HG02763 (cell line): ENCODE measurements at regions not wholly inside any gene's neighbourhood (a gene's known extent, or its start where the extent isn't known, plus 50 kb on each side); places are given as distances from the start of the nearest gene placed in this dataset.

Experiments used
- ATAC-seq: cut with Tn5 transposase; IDR thresholded peaks from one replicate; pipeline ENCODE4 v1.9.1; 2021; ENCODE audit warnings: mild to moderate bottlenecking, moderate library complexity; ENCODE audit not compliant: unreplicated experiment

DNA sequence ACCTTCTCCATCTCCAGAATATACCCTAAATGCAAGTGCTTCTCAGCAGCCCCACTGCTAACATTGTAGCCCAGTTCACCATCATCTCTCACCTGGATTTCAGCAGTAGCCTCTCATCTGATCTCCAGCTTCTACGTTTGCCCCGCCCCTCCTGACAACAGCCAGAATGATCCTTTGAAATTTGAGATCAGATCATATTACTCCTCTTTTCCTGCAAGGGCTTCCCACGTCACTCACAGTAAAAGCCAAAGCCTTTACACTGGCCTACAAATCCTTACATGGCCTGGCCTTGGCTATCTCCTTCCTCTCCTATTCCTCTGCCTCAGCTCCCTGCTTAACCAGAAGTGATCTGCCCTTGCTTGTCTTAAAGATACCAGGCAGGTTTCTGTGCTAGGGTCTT is 94.3 kb upstream of the NBEA start:
- ATAC-seq, result no peak

DNA sequence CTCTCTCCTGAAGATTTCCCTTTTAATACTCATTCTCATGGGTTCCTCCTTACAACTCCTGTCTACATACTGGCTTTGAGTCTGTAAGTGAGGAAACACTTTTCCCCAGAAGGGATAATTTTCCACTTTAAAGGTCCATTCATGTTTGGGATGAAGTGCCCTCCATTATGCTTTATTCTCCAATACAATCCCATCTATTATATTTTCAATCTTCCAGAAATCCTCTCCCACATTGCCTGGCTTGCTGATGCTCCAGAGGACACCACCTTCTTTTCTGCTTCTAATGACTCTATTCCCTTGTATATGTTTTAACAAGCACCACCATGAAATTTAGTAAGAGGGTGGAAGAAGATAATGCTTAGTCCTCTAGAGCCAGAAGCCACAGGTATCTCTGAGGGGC is 92.7 kb upstream of the NBEA start:
- no peak for ATAC-seq

DNA sequence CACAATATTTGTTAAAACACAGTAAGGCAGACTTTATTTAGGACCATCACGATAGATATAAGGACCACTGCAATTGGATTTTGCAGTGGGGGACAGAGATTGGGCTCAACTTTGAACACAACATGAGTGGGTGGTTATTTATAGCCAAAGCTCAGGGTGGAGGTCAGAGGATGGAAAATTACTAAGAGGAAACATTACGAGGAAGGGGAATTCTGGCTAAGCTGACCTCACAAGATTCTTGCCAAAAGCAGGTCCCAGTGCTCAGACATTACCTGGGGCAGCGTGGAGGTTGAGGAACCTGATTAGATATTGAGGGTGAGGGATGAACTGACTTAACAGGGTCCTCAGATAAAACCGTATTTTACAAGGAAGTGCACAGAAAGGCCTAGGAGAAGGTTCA is 88.9 kb upstream of the NBEA start:
- no peak for ATAC-seq

- ATAC-seq, result no peak
Measured at GRCh38 chr13:34857558-34858325, 84.3 kb upstream of the NBEA start.

DNA sequence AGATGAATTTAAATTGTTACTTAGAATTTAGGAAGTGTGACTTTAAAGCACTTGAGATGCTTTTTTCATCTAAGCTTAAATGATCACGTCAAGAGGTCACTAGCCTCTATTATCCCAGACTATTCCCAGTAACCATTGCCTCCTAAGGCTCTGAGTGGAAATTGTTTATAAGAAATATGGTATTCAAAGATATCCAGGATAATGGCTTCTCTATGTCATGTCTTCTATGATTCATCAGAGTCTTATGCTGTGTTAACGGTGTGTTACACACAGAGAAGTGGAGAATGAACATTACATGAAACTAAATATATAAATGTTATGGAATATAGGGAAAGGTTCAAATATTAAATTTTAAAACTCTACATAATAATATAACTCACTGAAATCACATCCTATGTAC is 79.8 kb upstream of the NBEA start:
- no peak for ATAC-seq

GRCh38 chr13:34862716-34863115 is 79.4 kb upstream of the NBEA start:
- no peak for ATAC-seq

DNA sequence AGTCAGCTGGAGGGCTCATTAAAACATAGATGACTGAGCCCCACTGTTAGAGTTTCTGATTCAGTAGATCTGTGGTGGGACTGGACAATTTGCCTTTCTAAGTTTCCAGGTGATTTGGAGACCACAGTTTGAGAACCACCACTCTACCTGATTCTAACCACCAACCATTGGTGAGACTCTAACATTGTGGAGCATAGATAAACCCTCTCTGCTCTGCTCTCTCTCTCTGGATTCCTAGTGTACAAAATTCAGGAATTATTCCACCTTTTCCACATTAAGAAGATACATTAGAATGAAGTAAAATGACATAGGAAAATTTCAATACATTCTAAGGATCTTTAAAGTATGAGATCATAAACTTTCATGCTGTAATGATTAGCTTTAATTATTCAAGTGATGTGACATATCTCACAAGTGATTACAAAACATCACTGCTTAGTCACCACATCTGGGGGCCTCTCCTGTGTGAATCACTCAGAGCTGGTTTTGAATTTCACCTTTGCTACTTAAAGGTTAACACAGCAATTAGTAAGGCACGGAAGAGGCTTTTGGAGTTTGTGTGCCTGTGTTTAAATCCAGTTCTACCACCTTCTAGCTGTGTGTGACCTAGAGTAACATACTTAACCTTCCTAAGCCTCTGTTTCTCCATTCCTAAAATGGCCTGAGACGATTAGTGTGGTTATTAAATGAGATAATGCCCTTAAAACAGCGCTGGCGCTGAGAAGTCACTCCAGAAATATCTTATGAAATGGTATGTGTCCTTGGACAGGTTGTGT is 78.5 kb upstream of the NBEA start:
- ATAC-seq, result no peak

- no peak for ATAC-seq
Measured at GRCh38 chr13:34864671-34865070, 77.4 kb upstream of the NBEA start.

DNA sequence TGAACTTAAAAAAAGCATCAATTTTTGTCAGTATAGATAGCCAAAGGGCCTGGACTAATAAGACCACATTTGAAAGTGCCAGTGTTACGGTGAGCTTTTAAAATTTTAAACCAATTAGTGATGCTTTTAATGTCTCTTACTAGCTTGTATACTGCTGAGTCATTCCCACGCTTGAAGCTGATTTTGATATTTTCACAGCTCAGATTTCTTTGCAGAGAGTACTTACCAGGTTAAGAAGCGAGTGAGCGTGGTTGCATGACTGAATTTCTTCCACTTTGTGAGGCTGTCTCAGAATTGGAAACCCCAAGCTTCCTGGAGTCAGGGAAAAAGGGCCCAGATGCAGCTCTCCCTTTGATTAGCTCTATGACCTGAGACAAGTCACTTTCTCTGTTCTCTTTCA is 74.5 kb upstream of the NBEA start:
- no peak for ATAC-seq

DNA sequence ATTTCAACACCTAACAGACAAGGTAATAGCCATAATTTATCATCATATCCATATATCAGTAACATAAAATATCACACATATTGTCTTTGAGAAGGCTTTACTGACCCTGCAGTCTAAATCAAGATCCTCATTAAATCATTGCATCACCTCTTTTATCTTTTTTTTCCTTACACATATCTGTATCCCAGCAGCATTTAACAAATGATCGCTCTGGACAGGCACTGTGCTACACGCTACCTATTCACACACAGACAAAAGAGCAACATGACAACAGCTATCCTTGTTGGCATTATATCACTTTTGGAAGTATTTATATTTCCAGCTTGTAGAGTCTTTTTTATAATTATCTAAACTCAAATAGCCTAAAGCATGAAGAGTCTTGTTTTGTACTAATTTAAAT is 73.3 kb upstream of the NBEA start:
- no peak for ATAC-seq

- no peak for ATAC-seq
Measured at GRCh38 chr13:34869696-34870095, 72.4 kb upstream of the NBEA start.

DNA sequence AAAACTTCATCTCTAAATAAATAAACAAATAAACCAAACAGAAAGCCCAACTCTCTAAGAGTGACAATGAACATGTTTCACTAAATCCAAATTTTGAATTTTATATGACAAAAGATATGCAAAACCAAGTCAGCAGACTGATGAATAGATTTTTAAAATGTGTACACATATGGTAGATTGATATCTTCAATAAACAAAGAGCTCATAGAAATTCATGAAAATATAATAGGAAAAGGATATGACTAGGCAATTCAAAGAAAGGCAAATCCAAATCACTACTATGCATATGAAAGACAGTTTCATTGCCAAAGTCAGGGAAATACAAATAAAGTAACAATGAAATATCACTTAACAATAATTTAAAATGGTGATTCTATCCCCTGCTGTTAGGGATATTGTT is 63.7 kb upstream of the NBEA start:
- no peak for ATAC-seq

DNA sequence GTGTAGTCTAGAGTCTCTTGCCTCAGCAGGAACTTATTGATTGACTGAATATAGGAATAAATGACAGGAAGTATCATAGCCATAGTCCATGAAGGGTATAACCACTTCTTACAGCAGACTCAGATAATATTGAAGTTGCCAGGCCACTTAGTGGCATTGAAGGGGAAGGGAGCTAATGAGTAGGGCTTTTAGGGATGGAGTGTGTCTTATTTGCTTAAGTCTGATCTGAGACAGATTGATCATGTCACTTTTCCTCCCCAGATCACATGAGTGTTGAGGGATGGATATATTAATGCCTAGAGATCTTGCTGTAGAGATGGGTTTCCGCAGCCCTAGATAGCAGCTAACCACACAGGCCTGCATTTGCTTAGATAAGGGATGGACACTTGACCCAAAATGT is 62.2 kb upstream of the NBEA start:
- no peak for ATAC-seq

- no peak for ATAC-seq
Measured at GRCh38 chr13:34881494-34881893, 60.6 kb upstream of the NBEA start.

DNA sequence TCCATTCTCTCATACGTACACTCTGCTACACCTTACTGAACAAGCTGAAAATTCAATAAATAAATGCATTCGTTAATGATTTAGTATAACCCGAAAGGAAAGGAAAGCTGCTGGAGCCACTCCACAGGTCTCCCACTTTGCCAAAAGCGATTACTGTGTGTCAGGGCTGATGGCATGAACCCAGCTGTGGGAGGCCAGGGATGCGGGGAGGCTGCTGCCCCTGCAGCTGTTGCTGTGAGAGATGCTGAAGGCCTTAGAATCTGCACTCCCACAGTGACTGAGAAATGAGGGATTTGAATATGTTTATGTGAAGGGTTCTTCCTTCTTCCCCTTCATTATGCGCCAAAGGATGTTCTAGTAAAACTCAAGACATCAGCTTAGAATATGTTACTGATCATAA is 58.7 kb upstream of the NBEA start:
- ATAC-seq, result no peak

- no peak for ATAC-seq
Measured at GRCh38 chr13:34884366-34884765, 57.7 kb upstream of the NBEA start.

DNA sequence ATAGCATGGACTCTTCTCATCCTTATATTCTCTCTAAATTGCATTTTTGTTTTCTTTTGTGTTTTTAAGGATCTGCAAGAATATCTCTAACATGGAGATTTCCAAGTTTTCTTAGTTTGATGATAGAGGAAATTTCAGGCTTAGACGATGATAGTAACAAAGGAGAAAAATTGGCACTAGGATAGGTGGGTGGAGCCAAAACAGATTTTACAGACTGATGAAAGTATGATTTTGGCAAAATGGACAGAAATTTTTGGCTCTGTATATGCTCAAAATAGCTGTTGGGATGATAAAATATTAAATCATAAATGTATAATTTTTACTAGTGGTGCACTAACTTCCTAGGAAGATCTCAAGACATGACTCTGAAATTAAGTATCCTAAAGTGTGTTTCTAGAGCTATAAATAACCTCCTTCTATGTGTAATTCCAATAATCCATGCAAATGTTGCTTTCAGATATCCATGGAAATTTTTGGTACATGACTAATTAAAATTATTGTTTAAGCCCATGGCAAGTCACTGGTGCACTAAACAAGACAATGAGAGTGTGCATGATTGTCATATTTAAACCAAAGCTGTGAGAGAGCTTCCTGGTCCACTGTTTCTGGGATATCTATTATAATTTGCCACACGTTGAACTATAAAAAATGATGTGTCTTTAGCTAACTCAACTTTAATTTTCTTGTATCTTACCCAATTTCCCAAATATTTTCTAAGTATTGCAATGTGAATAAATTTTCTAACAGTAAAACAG is 55.8 kb upstream of the NBEA start:
- ATAC-seq, result no peak

DNA sequence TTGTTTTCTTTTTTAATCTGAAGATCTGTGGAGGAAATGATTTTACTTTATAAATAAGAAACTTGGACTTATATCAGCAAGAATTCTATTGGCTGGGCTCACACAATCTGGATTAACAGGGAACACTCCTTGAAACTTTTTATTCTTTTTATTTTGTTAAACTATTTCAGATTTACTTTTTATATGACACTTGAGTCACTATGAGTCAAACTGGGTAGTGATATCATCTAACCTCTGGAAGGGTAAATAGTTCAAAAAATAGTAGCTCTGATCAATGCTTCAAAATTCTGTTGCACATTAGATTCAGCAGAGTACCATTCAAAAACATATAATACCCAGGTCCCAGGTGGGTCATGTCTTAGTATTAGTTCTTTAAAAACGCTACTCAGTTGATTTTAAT is 55.1 kb upstream of the NBEA start:
- ATAC-seq, result no peak
